ENCODE measurements at regions not wholly inside any gene's neighbourhood (a gene's known extent, or its start where the extent isn't known, plus 50 kb on each side); places are given as distances from the start of the nearest gene placed in this dataset.

- H3K9ac ChIP-seq (ENCODE audit: low read length): no peak overlapping the region
- H3K4me3 ChIP-seq (ENCODE audit: low read length): no peak overlapping the region
- no peaks in the 10 kb centered on the region for H3K9me3 ChIP-seq (ENCODE audit: control insufficient read depth, low read length)
- no peaks in the 10 kb centered on the region for H3K36me3 ChIP-seq (ENCODE audit: control insufficient read depth, insufficient read depth, low read length)
- H3K4me1 ChIP-seq (ENCODE audit: control insufficient read depth, insufficient read depth, low read length): no peaks in the 10 kb centered on the region
- peaks cover 2% of the 10 kb centered on the region for H3K27me3 ChIP-seq (ENCODE audit: control insufficient read depth, insufficient read depth, low read length)
Measured at GRCh38 chr10:125377368-125377767, 217.0 kb upstream of the CTBP2 start.

GRCh38 chr10:125375210-125375609, 214.8 kb upstream of the CTBP2 start:
- no peaks in the 10 kb centered on the region for H3K36me3 ChIP-seq (ENCODE audit: control insufficient read depth, insufficient read depth, low read length)
- no peak overlapping the region for H3K9ac ChIP-seq (ENCODE audit: low read length)
- H3K4me3 ChIP-seq (ENCODE audit: low read length): no peak overlapping the region
- H3K4me1 ChIP-seq (ENCODE audit: control insufficient read depth, insufficient read depth, low read length): no peaks in the 10 kb centered on the region
- H3K27me3 ChIP-seq (ENCODE audit: control insufficient read depth, insufficient read depth, low read length): peaks cover 2% of the 10 kb centered on the region
- no peaks in the 10 kb centered on the region for H3K9me3 ChIP-seq (ENCODE audit: control insufficient read depth, low read length)

GRCh38 chr10:125373546-125373945, 213.2 kb upstream of the CTBP2 start:
- no peak overlapping the region for H3K9ac ChIP-seq (ENCODE audit: low read length)
- no peaks in the 10 kb centered on the region for H3K4me1 ChIP-seq (ENCODE audit: control insufficient read depth, insufficient read depth, low read length)
- H3K4me3 ChIP-seq (ENCODE audit: low read length): no peak overlapping the region
- H3K9me3 ChIP-seq (ENCODE audit: control insufficient read depth, low read length): no peaks in the 10 kb centered on the region
- H3K36me3 ChIP-seq (ENCODE audit: control insufficient read depth, insufficient read depth, low read length): no peaks in the 10 kb centered on the region
- peaks cover 6% of the 10 kb centered on the region for H3K27me3 ChIP-seq (ENCODE audit: control insufficient read depth, insufficient read depth, low read length)

- Histone ChIP-seq H3K9ac (ENCODE audit: low read length) (no peak overlapping the region), H3K4me3 (ENCODE audit: low read length) (no peak overlapping the region), H3K27me3 (ENCODE audit: control insufficient read depth, insufficient read depth, low read length) (peaks cover 4% of the 10 kb centered on the region), H3K4me1 (ENCODE audit: control insufficient read depth, insufficient read depth, low read length) (no peaks in the 10 kb centered on the region), H3K9me3 (ENCODE audit: control insufficient read depth, low read length) (no peaks in the 10 kb centered on the region), H3K36me3 (ENCODE audit: control insufficient read depth, insufficient read depth, low read length) (no peaks in the 10 kb centered on the region)
Measured at GRCh38 chr10:125370578-125370977, 210.2 kb upstream of the CTBP2 start.

GRCh38 chr10:125369382-125370326, 209.3 kb upstream of the CTBP2 start:
- no peak overlapping the region for H3K9ac ChIP-seq (ENCODE audit: low read length)
- no peaks in the 10 kb centered on the region for H3K36me3 ChIP-seq (ENCODE audit: control insufficient read depth, insufficient read depth, low read length)
- H3K9me3 ChIP-seq (ENCODE audit: control insufficient read depth, low read length): no peaks in the 10 kb centered on the region
- no peaks in the 10 kb centered on the region for H3K4me1 ChIP-seq (ENCODE audit: control insufficient read depth, insufficient read depth, low read length)
- H3K27me3 ChIP-seq (ENCODE audit: control insufficient read depth, insufficient read depth, low read length): peaks cover 4% of the 10 kb centered on the region
- no peak overlapping the region for H3K4me3 ChIP-seq (ENCODE audit: low read length)

- Histone ChIP-seq H3K9me3 (ENCODE audit: control insufficient read depth, low read length) (no peaks in the 10 kb centered on the region), H3K27me3 (ENCODE audit: control insufficient read depth, insufficient read depth, low read length) (peaks cover 4% of the 10 kb centered on the region), H3K4me3 (ENCODE audit: low read length) (no peak overlapping the region), H3K36me3 (ENCODE audit: control insufficient read depth, insufficient read depth, low read length) (no peaks in the 10 kb centered on the region), H3K9ac (ENCODE audit: low read length) (no peak overlapping the region), H3K4me1 (ENCODE audit: control insufficient read depth, insufficient read depth, low read length) (no peaks in the 10 kb centered on the region)
Measured at GRCh38 chr10:125368146-125368545, 207.8 kb upstream of the CTBP2 start.

- no peaks in the 10 kb centered on the region for H3K27me3 ChIP-seq (ENCODE audit: control insufficient read depth, insufficient read depth, low read length)
- H3K36me3 ChIP-seq (ENCODE audit: control insufficient read depth, insufficient read depth, low read length): no peaks in the 10 kb centered on the region
- H3K4me1 ChIP-seq (ENCODE audit: control insufficient read depth, insufficient read depth, low read length): no peaks in the 10 kb centered on the region
- no peak overlapping the region for H3K9ac ChIP-seq (ENCODE audit: low read length)
- no peaks in the 10 kb centered on the region for H3K9me3 ChIP-seq (ENCODE audit: control insufficient read depth, low read length)
- no peak overlapping the region for H3K4me3 ChIP-seq (ENCODE audit: low read length)
Measured at GRCh38 chr10:125363791-125364190, 203.4 kb upstream of the CTBP2 start.

DNA sequence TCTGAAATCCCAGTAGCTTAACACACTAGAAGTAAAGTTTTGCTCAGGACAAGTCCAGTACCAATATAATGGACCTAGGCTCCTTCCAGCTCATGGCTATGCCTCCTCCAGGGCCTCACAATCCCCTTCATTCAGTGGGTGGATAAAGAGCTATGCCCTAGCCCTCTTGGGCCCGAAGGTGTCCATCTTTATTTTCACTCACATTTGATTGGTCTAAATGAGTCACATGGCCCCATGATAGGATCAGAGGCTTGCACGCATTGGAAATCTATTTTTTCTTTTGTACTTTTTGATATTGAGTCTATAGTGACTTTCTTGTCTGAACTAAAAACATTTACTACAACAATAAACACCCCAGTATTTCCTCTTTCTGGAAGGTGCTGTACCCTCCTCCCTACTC, 202.6 kb upstream of the CTBP2 start:
- H3K36me3 ChIP-seq (ENCODE audit: control insufficient read depth, insufficient read depth, low read length): no peaks in the 10 kb centered on the region
- H3K4me3 ChIP-seq (ENCODE audit: low read length): no peak overlapping the region
- H3K27me3 ChIP-seq (ENCODE audit: control insufficient read depth, insufficient read depth, low read length): no peaks in the 10 kb centered on the region
- H3K9me3 ChIP-seq (ENCODE audit: control insufficient read depth, low read length): no peaks in the 10 kb centered on the region
- H3K4me1 ChIP-seq (ENCODE audit: control insufficient read depth, insufficient read depth, low read length): no peaks in the 10 kb centered on the region
- no peak overlapping the region for H3K9ac ChIP-seq (ENCODE audit: low read length)

DNA sequence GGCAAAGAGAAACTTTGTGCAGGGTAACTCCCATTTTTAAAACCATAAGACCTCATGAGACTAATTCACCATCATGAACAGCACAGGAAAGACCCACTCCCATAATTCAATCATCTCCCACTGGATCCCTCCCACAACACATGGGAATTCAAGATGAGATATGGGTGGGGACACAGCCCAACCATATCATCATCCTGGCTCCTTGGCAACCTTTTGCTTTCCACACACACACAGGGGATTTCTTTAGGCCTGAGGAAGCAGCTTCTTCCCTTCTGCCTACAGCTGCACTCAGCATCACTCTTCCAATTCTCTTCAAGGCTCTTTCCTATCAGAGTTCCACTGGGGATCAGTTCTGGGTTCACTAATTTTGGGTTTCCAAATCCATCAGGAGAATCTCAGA, 199.0 kb upstream of the CTBP2 start:
- Histone ChIP-seq H3K9me3 (ENCODE audit: control insufficient read depth, low read length) (no peaks in the 10 kb centered on the region), H3K4me1 (ENCODE audit: control insufficient read depth, insufficient read depth, low read length) (peaks cover 6% of the 10 kb centered on the region)

GRCh38 chr10:125355657-125356056, 195.3 kb upstream of the CTBP2 start:
- Histone ChIP-seq H3K9me3 (ENCODE audit: control insufficient read depth, low read length) (no peaks in the 10 kb centered on the region), H3K9ac (ENCODE audit: low read length) (no peak overlapping the region)

More for the DNA sequence above, 199.0 kb upstream of the CTBP2 start:
- Histone ChIP-seq H3K4me3 (ENCODE audit: low read length) (no peak overlapping the region), H3K36me3 (ENCODE audit: control insufficient read depth, insufficient read depth, low read length) (no peaks in the 10 kb centered on the region), H3K27me3 (ENCODE audit: control insufficient read depth, insufficient read depth, low read length) (no peaks in the 10 kb centered on the region), H3K9ac (ENCODE audit: low read length) (no peak overlapping the region)

DNA sequence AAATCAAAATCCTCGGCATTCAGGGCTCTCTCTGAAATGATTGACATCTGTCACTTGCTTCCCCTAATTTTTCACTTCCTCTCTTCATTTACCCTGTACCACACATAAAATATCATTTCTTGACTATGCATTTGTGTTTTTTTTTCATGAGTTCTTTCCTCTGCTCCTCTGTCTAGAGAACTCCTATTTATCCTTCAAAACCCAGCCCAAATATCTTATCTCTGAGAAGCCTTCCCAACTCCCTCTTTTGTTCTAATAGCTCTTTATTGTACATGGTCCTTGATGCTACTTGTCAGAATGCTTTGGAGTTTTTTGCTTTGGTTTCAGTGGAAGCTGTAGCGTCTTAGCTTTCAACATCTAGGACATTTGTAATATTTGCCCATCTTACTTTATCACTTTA, 190.2 kb upstream of the CTBP2 start:
- Histone ChIP-seq H3K27me3 (ENCODE audit: control insufficient read depth, insufficient read depth, low read length) (no peaks in the 10 kb centered on the region), H3K9ac (ENCODE audit: low read length) (no peak overlapping the region), H3K9me3 (ENCODE audit: control insufficient read depth, low read length) (no peaks in the 10 kb centered on the region), H3K4me3 (ENCODE audit: low read length) (no peak overlapping the region), H3K36me3 (ENCODE audit: control insufficient read depth, insufficient read depth, low read length) (no peaks in the 10 kb centered on the region), H3K4me1 (ENCODE audit: control insufficient read depth, insufficient read depth, low read length) (no peaks in the 10 kb centered on the region)

More at GRCh38 chr10:125355657-125356056, 195.3 kb upstream of the CTBP2 start:
- Histone ChIP-seq H3K4me1 (ENCODE audit: control insufficient read depth, insufficient read depth, low read length) (peaks cover 6% of the 10 kb centered on the region), H3K36me3 (ENCODE audit: control insufficient read depth, insufficient read depth, low read length) (no peaks in the 10 kb centered on the region), H3K4me3 (ENCODE audit: low read length) (no peak overlapping the region), H3K27me3 (ENCODE audit: control insufficient read depth, insufficient read depth, low read length) (no peaks in the 10 kb centered on the region)

- no peak overlapping the region for H3K9ac ChIP-seq (ENCODE audit: low read length)
- no peak overlapping the region for H3K4me3 ChIP-seq (ENCODE audit: low read length)
- no peaks in the 10 kb centered on the region for H3K9me3 ChIP-seq (ENCODE audit: control insufficient read depth, low read length)
- no peaks in the 10 kb centered on the region for H3K27me3 ChIP-seq (ENCODE audit: control insufficient read depth, insufficient read depth, low read length)
- H3K4me1 ChIP-seq (ENCODE audit: control insufficient read depth, insufficient read depth, low read length): no peaks in the 10 kb centered on the region
- no peaks in the 10 kb centered on the region for H3K36me3 ChIP-seq (ENCODE audit: control insufficient read depth, insufficient read depth, low read length)
Measured at GRCh38 chr10:125348536-125348935, 188.2 kb upstream of the CTBP2 start.

All from mucosa of stomach (tissue), 1 donor.